ENCODE measurements at regions not wholly inside any gene's neighbourhood (a gene's known extent, or its start where the extent isn't known, plus 50 kb on each side); places are given as distances from the start of the nearest gene placed in this dataset.

DNA sequence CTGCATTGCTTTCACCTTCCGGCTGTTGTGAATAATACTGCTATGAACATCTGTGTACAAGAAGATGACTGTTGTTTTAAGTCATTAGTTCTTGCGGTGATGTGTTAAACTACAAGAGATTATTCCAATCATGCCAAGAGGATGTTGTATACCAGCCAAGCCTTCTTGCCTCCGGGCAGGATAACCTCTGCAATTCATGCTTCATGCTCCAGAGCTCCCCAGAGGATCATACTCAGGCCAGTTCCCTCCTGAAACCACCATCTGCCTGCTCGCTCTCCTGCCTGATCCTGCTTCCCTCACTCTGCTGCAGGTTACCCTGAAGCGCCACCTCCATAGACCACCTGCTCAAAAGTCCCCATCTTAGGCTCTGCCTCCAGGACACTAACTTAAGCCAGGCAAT lies 187.1 kb upstream of the PROK2 start:
- H3K4me1 ChIP-seq (ENCODE audit: insufficient read depth, low read length) = no peaks in the 10 kb centered on the region
- no peak overlapping the region for H3K9ac ChIP-seq (ENCODE audit: low read depth, low read length)
- no peaks in the 10 kb centered on the region for H3K36me3 ChIP-seq (ENCODE audit: insufficient read depth, low read length)
- no peaks in the 10 kb centered on the region for H3K9me3 ChIP-seq (ENCODE audit: control insufficient read depth, insufficient read depth, low read length)

DNA sequence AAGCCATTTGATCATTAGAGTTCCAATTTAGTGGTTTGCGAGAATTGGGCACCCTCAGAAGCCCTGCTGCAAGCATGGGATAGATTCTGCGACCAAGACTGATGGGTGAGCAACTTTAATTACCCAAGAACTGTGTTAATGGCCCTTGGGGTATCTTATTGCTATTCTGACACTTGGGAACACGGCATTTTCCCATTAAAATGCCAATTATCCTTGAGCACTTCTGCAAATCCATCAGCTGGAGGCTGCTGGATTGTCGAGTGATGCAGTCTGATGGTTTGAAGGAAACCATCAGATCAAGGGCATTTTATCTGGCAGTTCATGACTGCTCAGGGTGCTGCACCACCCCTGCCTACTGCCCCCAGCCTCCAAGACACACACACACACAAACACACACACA lies 183.6 kb upstream of the PROK2 start:
- no peaks in the 10 kb centered on the region for H3K9me3 ChIP-seq (ENCODE audit: control insufficient read depth, insufficient read depth, low read length)
- H3K36me3 ChIP-seq (ENCODE audit: insufficient read depth, low read length) = no peaks in the 10 kb centered on the region
- H3K4me1 ChIP-seq (ENCODE audit: insufficient read depth, low read length) = no peaks in the 10 kb centered on the region
- H3K9ac ChIP-seq (ENCODE audit: low read depth, low read length) = no peak overlapping the region

DNA sequence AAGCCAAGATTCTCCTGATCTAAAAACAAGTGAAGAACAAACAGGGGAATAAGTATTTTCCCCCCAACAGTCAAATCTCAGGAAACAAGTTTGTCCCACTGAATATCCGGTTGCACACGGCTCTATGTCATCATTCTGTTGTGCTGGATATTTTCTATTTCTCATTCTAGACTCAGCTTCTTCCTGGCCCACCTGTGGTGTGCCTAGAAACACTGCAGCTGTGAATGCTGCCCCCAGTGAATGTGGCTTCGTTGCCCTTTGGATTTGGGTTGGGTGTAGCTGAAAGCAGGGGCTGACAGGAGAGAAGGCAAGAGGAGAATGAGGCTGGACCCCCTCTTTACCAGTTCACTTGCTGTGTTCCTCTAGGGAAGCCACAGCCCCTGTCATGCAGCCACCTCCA lies 181.2 kb upstream of the PROK2 start:
- H3K9ac ChIP-seq (ENCODE audit: low read depth, low read length) = no peak overlapping the region
- H3K4me1 ChIP-seq (ENCODE audit: insufficient read depth, low read length) = no peaks in the 10 kb centered on the region
- no peaks in the 10 kb centered on the region for H3K36me3 ChIP-seq (ENCODE audit: insufficient read depth, low read length)
- no peaks in the 10 kb centered on the region for H3K9me3 ChIP-seq (ENCODE audit: control insufficient read depth, insufficient read depth, low read length)

DNA sequence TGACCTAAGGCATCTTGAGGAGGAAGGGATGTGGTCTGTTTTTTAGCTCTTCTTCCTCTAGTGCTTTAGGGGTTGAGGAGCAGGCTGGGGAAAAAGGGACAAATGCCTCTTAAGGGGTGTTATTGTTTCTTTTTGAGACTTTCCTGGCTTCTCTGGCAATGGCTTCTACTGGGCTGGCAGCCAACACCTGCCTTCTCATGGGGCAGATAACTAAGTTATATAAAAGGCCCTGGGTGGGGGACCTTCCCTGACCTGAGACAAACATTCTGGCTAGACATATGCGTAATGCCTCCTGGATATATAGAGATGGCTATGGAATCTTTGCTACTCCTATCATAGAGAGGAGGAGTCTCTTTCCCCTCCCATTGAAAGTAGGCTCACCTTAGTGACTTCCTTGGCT lies 179.2 kb upstream of the PROK2 start:
- Histone ChIP-seq H3K4me1 (ENCODE audit: insufficient read depth, low read length) (peaks cover 13% of the 10 kb centered on the region), H3K9me3 (ENCODE audit: control insufficient read depth, insufficient read depth, low read length) (no peaks in the 10 kb centered on the region), H3K9ac (ENCODE audit: low read depth, low read length) (no peak overlapping the region), H3K36me3 (ENCODE audit: insufficient read depth, low read length) (no peaks in the 10 kb centered on the region)

DNA sequence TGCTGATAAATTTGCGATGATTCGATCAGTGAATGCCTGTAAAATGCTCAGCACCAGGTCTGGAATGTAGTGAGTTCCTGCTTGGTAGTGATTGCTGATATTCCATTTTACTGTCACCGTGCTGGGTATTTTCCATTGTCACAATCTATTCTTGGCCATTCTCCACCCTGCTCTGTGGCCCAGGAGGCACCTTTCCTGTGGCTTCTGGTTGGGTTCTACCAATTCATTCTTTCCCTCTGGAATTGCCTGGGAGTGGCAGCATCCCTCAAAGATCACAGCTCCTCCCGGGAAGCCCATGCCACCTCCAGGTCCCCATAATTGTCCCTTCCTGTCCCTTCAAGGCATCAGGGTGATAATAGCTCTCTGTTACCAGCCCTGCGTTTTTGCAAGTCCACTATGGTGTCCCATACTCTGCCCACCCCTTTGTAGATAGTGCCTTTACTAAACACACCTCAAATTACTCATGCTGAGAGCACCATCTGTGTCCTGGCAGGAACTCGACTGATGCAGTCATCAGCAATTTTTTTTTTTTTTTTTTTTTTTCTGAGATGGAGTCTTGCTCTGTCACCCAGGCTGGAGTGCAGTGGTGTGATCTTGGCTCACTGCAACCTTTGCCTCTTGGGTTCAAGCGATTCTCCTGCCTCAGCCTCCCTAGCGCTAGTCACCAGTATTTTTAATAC lies 177.8 kb upstream of the PROK2 start:
- H3K36me3 ChIP-seq (ENCODE audit: insufficient read depth, low read length) = no peaks in the 10 kb centered on the region
- no peaks in the 10 kb centered on the region for H3K9me3 ChIP-seq (ENCODE audit: control insufficient read depth, insufficient read depth, low read length)
- H3K9ac ChIP-seq (ENCODE audit: low read depth, low read length) = no peak overlapping the region
- peaks cover 13% of the 10 kb centered on the region for H3K4me1 ChIP-seq (ENCODE audit: insufficient read depth, low read length)

DNA sequence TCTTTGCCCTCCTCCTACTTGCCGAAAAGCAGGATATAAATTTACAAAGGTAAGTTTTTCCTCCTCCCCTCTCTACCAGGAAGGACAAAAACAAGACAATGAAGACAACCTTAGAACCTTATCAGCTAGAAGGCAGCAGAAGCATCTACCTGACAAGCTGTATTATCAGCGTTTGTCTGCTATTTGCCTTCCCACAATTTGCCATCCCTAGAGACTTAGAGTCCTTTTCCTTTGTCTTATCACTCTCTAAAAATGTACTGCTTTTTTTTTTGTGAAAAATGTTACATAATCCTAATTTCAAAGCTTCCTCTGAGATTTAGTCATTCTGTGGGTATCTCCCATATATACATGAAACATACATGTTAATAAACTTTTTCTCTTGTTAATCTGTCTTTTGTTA lies 176.9 kb upstream of the PROK2 start:
- no peaks in the 10 kb centered on the region for H3K36me3 ChIP-seq (ENCODE audit: insufficient read depth, low read length)
- H3K9ac ChIP-seq (ENCODE audit: low read depth, low read length) = no peak overlapping the region
- peaks cover 13% of the 10 kb centered on the region for H3K4me1 ChIP-seq (ENCODE audit: insufficient read depth, low read length)
- no peaks in the 10 kb centered on the region for H3K9me3 ChIP-seq (ENCODE audit: control insufficient read depth, insufficient read depth, low read length)

DNA sequence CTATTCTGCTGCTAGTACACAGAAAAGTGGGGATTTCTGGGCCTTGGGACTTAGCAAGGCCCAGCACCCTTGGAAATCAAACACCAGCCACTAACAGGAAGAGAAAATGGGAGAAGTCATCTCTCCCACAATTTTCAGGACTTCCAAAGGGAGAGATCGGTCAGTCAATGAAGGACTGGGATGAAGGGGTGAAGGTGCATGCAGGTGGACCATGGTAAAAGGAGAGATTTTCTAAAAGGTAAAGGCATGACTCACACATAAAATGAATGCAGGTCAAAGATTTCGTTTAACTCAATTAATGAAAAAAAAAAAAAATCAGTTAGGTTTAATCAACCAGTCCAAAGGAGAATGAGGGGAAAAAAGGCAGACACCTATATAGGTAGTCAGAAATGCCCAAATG lies 176.4 kb upstream of the PROK2 start:
- H3K9ac ChIP-seq (ENCODE audit: low read depth, low read length) = no peak overlapping the region

DNA sequence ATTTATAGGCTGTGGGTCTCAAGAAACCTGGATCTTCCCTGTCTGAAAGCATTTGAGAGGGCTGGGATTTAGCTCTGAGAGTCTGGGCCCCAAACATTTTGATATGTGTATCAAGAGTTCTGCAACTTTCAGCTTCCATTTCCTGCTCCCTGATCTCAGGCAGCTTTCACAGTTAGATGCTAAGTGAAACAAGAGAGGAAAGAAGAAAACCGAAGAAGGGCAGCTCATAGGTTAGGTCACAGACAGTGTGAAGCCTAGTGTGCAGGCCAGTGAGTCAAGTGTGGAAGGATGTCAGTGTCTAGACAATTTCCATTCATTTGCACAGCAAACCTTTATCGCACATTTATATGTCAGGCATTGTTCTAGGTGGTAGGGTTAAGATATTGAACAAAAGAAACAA lies 173.6 kb upstream of the PROK2 start:
- no peaks in the 10 kb centered on the region for H3K36me3 ChIP-seq (ENCODE audit: insufficient read depth, low read length)
- peaks cover 25% of the 10 kb centered on the region for H3K4me1 ChIP-seq (ENCODE audit: insufficient read depth, low read length)
- no peak overlapping the region for H3K9ac ChIP-seq (ENCODE audit: low read depth, low read length)
- H3K9me3 ChIP-seq (ENCODE audit: control insufficient read depth, insufficient read depth, low read length) = no peaks in the 10 kb centered on the region

More for the DNA sequence above, 176.4 kb upstream of the PROK2 start:
- Histone ChIP-seq H3K36me3 (ENCODE audit: insufficient read depth, low read length) (no peaks in the 10 kb centered on the region), H3K4me1 (ENCODE audit: insufficient read depth, low read length) (peaks cover 13% of the 10 kb centered on the region), H3K9me3 (ENCODE audit: control insufficient read depth, insufficient read depth, low read length) (no peaks in the 10 kb centered on the region)

DNA sequence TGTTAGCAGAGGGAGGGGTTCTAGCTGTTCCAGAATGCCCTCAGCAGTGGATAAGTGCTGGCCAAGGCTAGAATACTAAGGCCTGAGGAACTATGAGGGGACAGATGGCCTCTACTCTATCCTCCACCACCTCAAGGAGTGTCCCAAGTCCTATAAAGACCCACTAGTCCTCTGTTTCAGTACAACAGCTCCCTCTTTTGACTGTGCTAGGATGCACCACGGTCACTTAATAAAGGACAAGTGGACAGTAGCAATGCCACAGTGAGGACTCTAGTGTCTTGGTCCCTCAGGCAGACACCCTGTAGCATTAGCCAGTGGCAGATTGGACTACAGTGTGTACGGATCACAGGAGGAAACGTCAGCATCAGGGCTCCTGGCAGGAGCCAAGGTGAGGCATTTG lies 171.8 kb upstream of the PROK2 start:
- Histone ChIP-seq H3K36me3 (ENCODE audit: insufficient read depth, low read length) (no peaks in the 10 kb centered on the region), H3K9me3 (ENCODE audit: control insufficient read depth, insufficient read depth, low read length) (no peaks in the 10 kb centered on the region), H3K9ac (ENCODE audit: low read depth, low read length) (no peak overlapping the region), H3K4me1 (ENCODE audit: insufficient read depth, low read length) (peaks cover 25% of the 10 kb centered on the region)

DNA sequence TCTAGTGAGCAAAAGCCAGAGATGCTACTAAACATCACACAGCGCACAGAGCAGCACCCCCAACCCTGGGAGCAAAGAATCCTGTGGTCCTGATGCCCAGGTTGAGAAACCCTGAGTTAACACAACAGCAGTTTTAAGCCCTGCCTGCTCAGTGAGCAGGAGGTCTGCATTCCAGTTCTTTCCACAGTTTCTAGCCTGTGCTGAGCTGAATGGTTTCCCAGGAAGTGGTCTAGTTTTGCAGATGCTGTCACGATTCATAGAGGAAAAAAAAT lies 171.1 kb upstream of the PROK2 start:
- Histone ChIP-seq H3K9me3 (ENCODE audit: control insufficient read depth, insufficient read depth, low read length) (no peaks in the 10 kb centered on the region), H3K4me1 (ENCODE audit: insufficient read depth, low read length) (peaks cover 25% of the 10 kb centered on the region)

DNA sequence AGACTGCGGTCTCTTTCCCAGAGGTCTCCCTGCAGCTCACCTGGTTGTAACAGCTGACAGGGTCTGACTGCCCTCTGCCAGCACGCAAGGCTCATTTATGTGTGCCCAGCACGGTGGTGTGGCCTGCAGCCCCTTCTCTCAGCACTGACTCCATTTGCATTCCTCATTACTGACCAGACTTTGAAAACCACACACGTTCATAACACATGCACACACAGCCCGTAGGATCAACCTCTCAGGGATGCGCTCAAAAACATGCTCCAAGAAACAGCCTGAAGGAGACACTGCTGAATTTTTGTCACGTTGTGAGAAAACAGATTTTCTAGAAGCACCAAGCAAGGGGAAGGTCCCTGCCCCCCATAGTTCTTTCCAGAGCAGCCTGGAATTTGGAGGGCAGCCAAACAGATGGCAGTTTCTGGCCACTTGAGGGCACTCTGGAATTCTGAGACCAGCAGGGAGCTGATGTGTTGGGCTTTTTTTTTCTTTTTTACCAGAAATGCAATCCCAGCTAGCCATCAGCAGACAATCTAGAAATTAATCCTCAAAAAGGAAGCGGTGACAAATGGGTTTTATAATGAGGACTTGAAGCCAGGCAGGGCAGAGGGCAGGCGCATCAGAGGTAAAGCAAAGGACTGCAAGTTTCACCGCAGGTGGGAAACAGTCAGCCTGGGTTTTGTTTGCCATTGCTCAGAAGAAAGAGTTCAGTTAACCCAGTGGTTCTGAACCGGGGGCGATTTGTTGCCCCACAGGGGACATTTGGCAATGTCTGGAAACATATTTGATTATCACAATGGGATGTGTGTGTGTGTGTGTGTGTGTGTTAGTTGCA lies 170.5 kb upstream of the PROK2 start:
- H3K4me1 ChIP-seq (ENCODE audit: insufficient read depth, low read length) = peaks cover 21% of the 10 kb centered on the region
- no peaks in the 10 kb centered on the region for H3K36me3 ChIP-seq (ENCODE audit: insufficient read depth, low read length)
- H3K9me3 ChIP-seq (ENCODE audit: control insufficient read depth, insufficient read depth, low read length) = no peaks in the 10 kb centered on the region
- H3K9ac ChIP-seq (ENCODE audit: low read depth, low read length) = no peak overlapping the region

More for the DNA sequence above, 171.1 kb upstream of the PROK2 start:
- no peaks in the 10 kb centered on the region for H3K36me3 ChIP-seq (ENCODE audit: insufficient read depth, low read length)
- no peak overlapping the region for H3K9ac ChIP-seq (ENCODE audit: low read depth, low read length)

DNA sequence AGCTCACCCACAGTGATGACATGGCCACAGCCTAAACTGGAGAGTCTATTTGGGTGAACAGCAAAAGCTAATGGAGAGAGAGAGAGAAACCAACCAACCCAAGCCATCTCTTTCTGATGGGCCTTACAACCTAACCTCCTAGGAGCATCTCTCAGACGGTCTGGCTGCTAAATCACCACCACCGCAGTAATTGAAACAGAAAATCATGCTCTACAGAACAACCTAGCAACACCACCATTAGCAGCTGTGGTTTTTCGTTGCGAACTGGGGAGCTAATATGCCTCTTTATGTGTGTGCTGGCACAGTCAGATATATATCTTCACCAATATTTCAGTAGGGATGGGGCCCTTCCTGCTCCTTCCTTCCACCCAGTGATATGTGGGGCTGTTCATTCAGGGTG lies 166.9 kb upstream of the PROK2 start:
- Histone ChIP-seq H3K9me3 (ENCODE audit: control insufficient read depth, insufficient read depth, low read length) (no peaks in the 10 kb centered on the region), H3K36me3 (ENCODE audit: insufficient read depth, low read length) (no peaks in the 10 kb centered on the region), H3K4me1 (ENCODE audit: insufficient read depth, low read length) (peaks cover 12% of the 10 kb centered on the region), H3K9ac (ENCODE audit: low read depth, low read length) (no peak overlapping the region)

DNA sequence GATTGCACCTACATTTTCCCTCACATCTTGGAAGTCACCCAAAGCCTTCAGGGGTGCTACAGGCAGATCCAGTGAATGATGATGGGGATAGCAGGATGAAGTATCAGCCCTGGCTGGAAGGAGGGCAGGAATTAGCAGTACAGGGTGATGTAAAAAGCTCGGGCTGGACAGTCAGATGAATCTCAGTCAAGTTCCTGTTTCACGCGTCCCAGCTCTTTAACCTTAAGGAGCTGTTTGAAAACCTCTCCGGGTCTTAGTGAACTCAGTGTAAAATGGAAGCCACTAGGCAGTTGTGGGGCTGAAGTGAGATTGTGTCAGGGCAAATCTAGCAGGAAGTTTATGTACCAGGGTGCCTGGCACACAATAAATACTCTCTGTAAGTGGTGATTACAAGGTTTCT lies 166.4 kb upstream of the PROK2 start:
- Histone ChIP-seq H3K9ac (ENCODE audit: low read depth, low read length) (no peak overlapping the region), H3K36me3 (ENCODE audit: insufficient read depth, low read length) (no peaks in the 10 kb centered on the region), H3K9me3 (ENCODE audit: control insufficient read depth, insufficient read depth, low read length) (no peaks in the 10 kb centered on the region), H3K4me1 (ENCODE audit: insufficient read depth, low read length) (peaks cover 12% of the 10 kb centered on the region)

DNA sequence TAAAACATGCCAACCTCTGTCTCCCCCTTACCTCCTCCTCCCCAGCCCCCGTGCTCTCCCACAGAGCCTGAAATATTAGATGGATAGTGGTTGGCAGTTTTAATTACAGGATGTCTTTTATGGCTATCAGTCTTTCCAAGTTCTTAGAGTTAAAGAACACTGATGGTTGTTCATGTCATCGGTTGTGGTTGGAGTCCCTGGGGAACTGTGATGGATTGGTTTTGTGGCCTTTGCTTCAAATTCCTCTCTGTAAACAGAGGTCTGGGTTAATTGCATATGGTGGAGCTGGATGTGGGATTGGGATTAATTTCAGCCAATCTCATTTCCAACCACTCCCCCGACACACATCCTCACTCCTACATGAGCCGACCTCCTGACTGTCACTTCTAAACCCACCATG lies 164.5 kb upstream of the PROK2 start:
- no peaks in the 10 kb centered on the region for H3K4me1 ChIP-seq (ENCODE audit: insufficient read depth, low read length)
- H3K9ac ChIP-seq (ENCODE audit: low read depth, low read length) = no peak overlapping the region
- no peaks in the 10 kb centered on the region for H3K9me3 ChIP-seq (ENCODE audit: control insufficient read depth, insufficient read depth, low read length)
- no peaks in the 10 kb centered on the region for H3K36me3 ChIP-seq (ENCODE audit: insufficient read depth, low read length)

DNA sequence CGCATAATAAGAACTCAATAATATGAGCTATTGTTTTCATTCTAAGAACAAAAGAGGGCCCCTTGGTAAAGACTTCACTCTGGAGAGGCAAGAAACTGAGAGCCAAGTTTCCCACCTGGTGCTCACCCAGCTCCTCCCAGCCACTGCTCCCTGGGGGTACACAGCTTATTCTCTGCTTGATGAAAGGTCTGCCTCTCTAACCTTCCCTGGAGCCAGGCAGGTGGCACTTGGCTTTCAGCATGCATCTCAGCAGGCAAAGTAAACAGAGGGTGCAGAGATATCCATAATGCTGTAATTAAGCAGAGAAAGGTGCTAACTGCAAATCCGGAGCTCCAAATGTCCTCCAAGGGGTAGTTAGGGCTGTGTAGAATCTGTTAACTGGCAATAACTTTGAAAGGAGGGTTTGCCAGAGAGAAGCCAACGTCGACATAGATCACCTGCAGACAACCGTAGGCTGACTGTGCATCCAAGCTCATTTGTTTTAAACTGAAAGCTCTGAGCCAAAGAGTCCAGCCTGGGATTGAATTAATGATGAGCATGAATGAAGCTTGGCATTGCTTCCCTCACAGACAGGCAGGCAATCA lies 159.6 kb upstream of the PROK2 start:
- Histone ChIP-seq H3K9me3 (ENCODE audit: control insufficient read depth, insufficient read depth, low read length) (no peaks in the 10 kb centered on the region), H3K4me1 (ENCODE audit: insufficient read depth, low read length) (no peaks in the 10 kb centered on the region), H3K36me3 (ENCODE audit: insufficient read depth, low read length) (no peaks in the 10 kb centered on the region), H3K9ac (ENCODE audit: low read depth, low read length) (no peak overlapping the region)
